ENCODE measurements at regions not wholly inside any gene's neighbourhood (a gene's known extent, or its start where the extent isn't known, plus 50 kb on each side); places are given as distances from the start of the nearest gene placed in this dataset.

GRCh38 chr10:132487241-132488135 lies 50.1 kb upstream of the INPP5A start:
- POLR2A ChIA-PET, result no interaction called here
- H3K4me1 ChIP-seq (ENCODE audit: control insufficient read depth, insufficient read depth, low read length), result no peaks in the 10 kb centered on the region
- TF ChIP-seq ZIC2 (tag by site-specific recombination; IDR thresholded peaks at IDR 0.05) (peak; percentile 51), ZNF792 (tag by site-specific recombination; IDR thresholded peaks at IDR 0.05) (no peak)
- H3K27ac ChIP-seq (ENCODE audit: extremely low read depth, low read depth, low read length), result no peak overlapping the region
- CTCF ChIA-PET, result no interaction called here
- no peaks in the 10 kb centered on the region for H3K9me3 ChIP-seq (ENCODE audit: control insufficient read depth, insufficient read depth, low read depth, low read length)
- no peak overlapping the region for H3K4me3 ChIP-seq (ENCODE audit: low read depth, low read length)
- no peaks in the 10 kb centered on the region for H3K36me3 ChIP-seq (ENCODE audit: control insufficient read depth in 2 of 2, insufficient read depth in 1 of 2, low read length in 2 of 2)
